GM06990 (cell line): ENCODE measurements at regions not wholly inside any gene's neighbourhood (a gene's known extent, or its start where the extent isn't known, plus 50 kb on each side); places are given as distances from the start of the nearest gene placed in this dataset.
"Not testable (repeated sequence)": the region's sequence is repeated elsewhere in the genome, so short reads cannot be mapped to it uniquely, and the experiment has no call there.

Experiments
- DNase-seq: peaks from one replicate; pipeline ENCODE4 v3.0.0-alpha.2; 2011; ENCODE audit not compliant: insufficient read length; ENCODE audit errors: extremely low read depth
- H3K27me3 ChIP-seq: replicated peaks from 2 replicates; pipeline ENCODE4 v1.6.0; 2011; ENCODE audit warnings: low read length; ENCODE audit not compliant: control insufficient read depth, insufficient read depth
- H3K36me3 ChIP-seq: 2 replicates; pipeline ENCODE4 v1.5.1; 2011; ENCODE audit warnings: low read length; ENCODE audit not compliant: control insufficient read depth, insufficient read depth
- H3K4me3 ChIP-seq: replicated peaks from 2 replicates; pipeline ENCODE4 v1.5.1; 2011; ENCODE audit warnings: low read depth, mild to moderate bottlenecking, control low read depth, low read length
- CTCF ChIP-seq: IDR thresholded peaks from 2 replicates; pipeline ENCODE4 v1.5.1; 2011; ENCODE audit warnings: low read length, control low read depth, mild to moderate bottlenecking, inconsistent platforms; ENCODE audit not compliant: insufficient read depth, poor library complexity, severe bottlenecking

DNA sequence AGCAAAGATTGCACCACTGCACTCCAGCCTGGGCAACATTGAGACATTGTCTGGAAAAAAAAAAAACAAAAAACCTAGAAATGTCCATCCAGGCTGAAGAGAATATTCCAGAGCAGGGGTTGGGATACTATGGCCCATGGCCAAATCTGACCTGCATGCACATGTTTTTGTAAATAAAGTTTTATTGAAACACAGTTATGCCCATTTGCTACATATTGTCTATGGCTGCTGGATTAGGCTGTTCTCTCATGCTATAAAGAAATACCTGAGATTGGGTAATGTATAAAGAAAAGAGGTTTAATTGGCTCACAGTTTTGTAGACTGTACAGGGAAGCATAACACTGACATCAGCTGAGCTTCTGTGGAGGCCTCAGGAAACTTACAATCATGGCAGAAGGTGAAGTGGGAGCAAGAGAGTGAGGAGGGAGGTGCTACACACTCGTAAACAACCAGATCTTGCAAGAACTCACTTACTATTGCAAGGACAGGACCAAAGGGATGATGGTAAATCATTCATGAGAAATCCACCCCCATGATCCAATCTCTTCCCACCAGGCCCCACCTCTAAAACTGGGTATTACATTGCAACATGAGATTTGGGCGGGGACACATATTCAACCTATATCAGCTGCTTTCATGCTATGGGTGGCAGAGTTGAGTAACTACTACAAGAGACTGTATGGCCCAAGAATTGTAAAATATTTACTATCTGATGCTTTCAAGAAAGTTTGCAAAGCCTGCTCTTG is 137.8 kb upstream of the ROPN1B start:
- H3K4me3 ChIP-seq, H3K36me3 ChIP-seq, DNase-seq, H3K27me3 ChIP-seq: not testable (repeated sequence)

GRCh38 chr3:125835562-125835961 is 133.4 kb upstream of the ROPN1B start:
- H3K4me3 ChIP-seq, H3K36me3 ChIP-seq, H3K27me3 ChIP-seq, DNase-seq: not testable (repeated sequence)

- DNase-seq, H3K36me3 ChIP-seq, H3K27me3 ChIP-seq, H3K4me3 ChIP-seq: not testable (repeated sequence)
These were observed 132.9 kb upstream of the ROPN1B start for GRCh38 chr3:125836011-125836551.

DNA sequence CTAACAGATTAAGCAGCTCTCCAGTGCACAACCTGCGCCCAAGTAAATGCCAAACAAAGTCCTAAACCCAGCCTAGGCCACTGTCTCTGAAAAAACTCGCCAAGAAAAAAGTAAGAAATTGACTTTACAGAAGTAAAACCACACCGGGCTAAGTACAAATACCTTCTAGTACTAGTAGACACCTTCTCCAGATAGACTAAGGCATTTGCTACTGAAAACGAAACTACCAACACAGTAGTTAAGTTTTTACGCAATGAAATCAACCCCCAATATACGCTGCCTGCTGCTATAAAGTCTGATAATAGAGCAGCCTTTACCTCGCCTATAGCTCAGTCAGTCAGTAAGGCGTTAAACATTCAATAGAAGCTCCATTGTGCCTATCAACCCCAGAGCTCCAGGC is 132.2 kb upstream of the ROPN1B start:
- H3K36me3 ChIP-seq, H3K4me3 ChIP-seq, DNase-seq, H3K27me3 ChIP-seq: not testable (repeated sequence)

- not testable (repeated sequence) for H3K27me3 ChIP-seq, H3K4me3 ChIP-seq, H3K36me3 ChIP-seq, DNase-seq
These were observed 130.1 kb upstream of the ROPN1B start for GRCh38 chr3:125838857-125839256.

DNA sequence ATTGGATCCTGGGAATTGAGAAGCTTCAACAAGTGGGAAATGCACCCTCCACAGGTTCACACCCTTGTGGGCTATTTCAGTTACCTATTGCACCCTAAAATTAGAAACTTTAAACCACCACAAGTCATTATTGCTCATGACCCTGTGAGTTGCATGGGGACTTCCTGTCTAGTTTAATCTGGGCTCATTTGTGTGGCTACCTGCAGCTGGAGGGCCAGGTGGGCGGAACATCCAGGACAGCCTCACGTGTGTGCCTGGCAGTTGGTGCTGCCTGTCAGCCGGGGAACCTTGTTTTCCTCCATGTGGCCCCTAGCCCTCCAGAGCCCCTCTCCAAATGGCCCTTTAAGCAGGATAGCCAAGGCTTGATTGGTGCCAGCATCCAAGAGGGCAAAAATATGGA is 128.5 kb upstream of the ROPN1B start:
- H3K36me3 ChIP-seq, H3K4me3 ChIP-seq, H3K27me3 ChIP-seq: not testable (repeated sequence)
- DNase-seq, result peak; percentile 56

DNA sequence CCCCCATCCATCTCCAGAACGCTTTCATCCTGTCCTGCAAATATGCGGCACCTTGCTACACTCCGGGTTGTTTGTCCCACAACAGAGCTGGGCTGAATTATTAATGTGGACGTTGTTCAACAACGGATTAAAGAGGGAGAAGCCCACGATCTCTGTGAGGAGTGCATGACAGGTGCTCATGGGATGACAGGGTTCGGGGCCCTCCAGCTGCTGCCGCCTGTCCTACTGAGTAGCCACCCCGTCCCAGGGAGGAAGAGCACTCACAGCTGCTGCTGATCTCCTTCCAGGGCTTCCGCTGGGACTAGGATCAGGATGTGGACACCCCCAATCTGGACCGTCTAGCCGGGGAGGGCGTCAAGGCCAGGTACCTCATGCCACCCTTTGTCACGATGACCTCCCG is 121.0 kb upstream of the ROPN1B start:
- DNase-seq, H3K36me3 ChIP-seq, H3K4me3 ChIP-seq, H3K27me3 ChIP-seq: not testable (repeated sequence)

GRCh38 chr3:125855006-125855405 is 114.0 kb upstream of the ROPN1B start:
- not testable (repeated sequence) for H3K36me3 ChIP-seq, H3K4me3 ChIP-seq, H3K27me3 ChIP-seq, DNase-seq

DNA sequence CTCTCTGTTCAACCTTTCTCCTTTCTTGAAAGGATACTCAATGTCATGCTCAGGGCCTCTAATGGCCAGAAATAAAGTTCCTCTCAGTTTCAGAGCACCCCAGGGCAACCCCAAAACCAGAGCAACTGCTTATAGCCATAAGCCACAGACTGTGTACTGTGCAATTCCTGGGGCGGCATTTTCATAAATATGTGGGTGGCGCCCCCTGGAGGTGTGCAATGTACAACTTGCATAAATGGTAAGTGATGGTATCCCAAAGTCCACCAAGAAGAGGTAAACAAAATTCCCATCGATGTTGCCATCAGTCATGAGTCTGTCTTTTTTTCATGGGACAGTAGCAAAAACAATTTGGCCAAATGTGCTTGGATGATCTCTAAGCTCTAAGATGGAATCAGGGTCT is 108.4 kb upstream of the ROPN1B start:
- DNase-seq, H3K27me3 ChIP-seq, H3K4me3 ChIP-seq, H3K36me3 ChIP-seq: not testable (repeated sequence)
- TF ChIP-seq CTCF, result peak; percentile 30

- H3K36me3 ChIP-seq, H3K27me3 ChIP-seq, DNase-seq, H3K4me3 ChIP-seq: not testable (repeated sequence)
These were observed 106.1 kb upstream of the ROPN1B start for GRCh38 chr3:125862841-125863254.

DNA sequence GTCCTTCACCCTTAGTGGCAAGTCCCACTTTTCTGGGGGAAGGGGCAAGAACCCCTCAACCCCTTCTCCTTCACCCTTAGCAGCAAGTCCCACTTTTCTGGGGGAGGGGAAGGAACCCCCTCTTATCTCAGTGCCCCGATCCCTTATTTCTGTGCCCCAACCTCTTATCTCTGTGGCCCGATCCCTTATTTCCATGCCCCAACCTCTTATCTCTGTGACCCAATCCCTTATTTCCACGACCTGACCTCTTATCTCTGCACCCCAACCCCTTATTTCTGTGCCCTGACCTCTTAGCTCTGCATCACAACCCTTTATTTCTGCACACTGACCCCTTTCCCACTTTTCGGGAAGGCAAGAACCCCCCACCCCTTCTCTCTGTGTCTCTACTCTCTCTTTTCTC is 104.4 kb upstream of the ROPN1B start:
- DNase-seq, H3K27me3 ChIP-seq, H3K36me3 ChIP-seq: not testable (repeated sequence)

DNA sequence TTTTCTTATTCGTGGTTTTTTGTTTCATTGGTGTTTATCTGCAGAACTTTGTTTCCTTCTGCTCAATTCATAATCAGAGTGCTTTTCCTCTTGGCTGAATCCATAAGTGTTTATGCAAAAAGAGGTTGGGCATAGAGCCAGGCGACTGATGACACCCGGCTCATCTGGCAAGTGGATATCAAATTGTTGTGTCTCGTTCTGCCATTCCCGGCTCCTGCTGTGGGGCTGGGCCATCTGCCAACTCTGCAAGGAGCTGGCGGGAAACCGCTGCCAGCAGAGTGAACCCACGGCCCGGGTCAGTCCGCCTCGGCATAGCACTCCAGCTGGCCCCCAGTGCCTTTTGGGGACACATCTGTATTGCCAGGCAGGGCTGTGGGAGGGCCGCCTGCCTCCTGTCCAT is 83.0 kb upstream of the ROPN1B start:
- DNase-seq, H3K36me3 ChIP-seq: not testable (repeated sequence)

More for the DNA sequence above, 104.4 kb upstream of the ROPN1B start:
- H3K4me3 ChIP-seq, result not testable (repeated sequence)

DNA sequence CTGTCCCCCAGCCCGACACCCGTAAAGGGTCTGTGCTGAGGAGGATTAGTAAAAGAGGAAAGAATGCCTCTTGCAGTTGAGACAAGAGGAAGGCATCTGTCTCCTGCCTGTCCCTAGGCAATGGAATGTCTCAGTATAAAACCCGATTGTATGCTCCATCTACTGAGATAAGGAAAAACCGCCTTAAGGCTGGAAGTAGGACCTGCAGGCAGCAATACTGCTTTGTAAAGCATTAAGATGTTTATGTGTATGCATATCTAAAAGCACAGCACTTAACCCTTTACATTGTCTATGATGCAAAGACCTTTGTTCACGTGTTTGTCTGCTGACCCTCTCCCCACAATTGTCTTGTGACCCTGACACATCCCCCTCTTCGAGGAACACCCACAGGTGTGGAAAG is 69.8 kb upstream of the ROPN1B start:
- not testable (repeated sequence) for DNase-seq, H3K36me3 ChIP-seq, H3K27me3 ChIP-seq, H3K4me3 ChIP-seq

More for the DNA sequence above, 83.0 kb upstream of the ROPN1B start:
- not testable (repeated sequence) for H3K27me3 ChIP-seq, H3K4me3 ChIP-seq

GRCh38 chr3:125901473-125901872 is 67.5 kb upstream of the ROPN1B start:
- H3K36me3 ChIP-seq, H3K27me3 ChIP-seq, H3K4me3 ChIP-seq, DNase-seq: not testable (repeated sequence)
